ENCODE measurements at regions not wholly inside any gene's neighbourhood (a gene's known extent, or its start where the extent isn't known, plus 50 kb on each side); places are given as distances from the start of the nearest gene placed in this dataset.

- TF ChIP-seq BACH2 (CRISPR knock-in tag; IDR thresholded peaks at IDR 0.05; ENCODE audit: borderline replicate concordance) = no peak
- TF ChIP-seq POU6F1 (CRISPR knock-in tag; IDR thresholded peaks at IDR 0.05; ENCODE audit: borderline replicate concordance, low read depth) = no peak; the same call in 1 of the 2 replicates
- no peak for TF ChIP-seq ARNTL (CRISPR knock-in tag; IDR thresholded peaks at IDR 0.05; ENCODE audit: borderline replicate concordance, low read depth)
- no peak for TF ChIP-seq PATZ1 (CRISPR knock-in tag; IDR thresholded peaks at IDR 0.05; ENCODE audit: borderline replicate concordance)
- TF ChIP-seq ZNF70 (CRISPR knock-in tag; IDR thresholded peaks at IDR 0.05) = no peak
- no peak for TF ChIP-seq RARB (CRISPR knock-in tag; IDR thresholded peaks at IDR 0.05)
Observed at GRCh38 chr15:79373113-79373512, 59.0 kb upstream of the MINAR1 start.
